Mesenchymal stem cell (in vitro differentiated cells and primary cell): ENCODE measurements at regions not wholly inside any gene's neighbourhood (a gene's known extent, or its start where the extent isn't known, plus 50 kb on each side); places are given as distances from the start of the nearest gene placed in this dataset.

Experiments used
- DNase-seq: peaks from one replicate; pipeline ENCODE4 v3.0.0-alpha.2; 2013
- H2AFZ ChIP-seq: one replicate; pipeline ENCODE4 v1.6.1; 2013; ENCODE audit warnings: low read depth, mild to moderate bottlenecking, control low read depth, inconsistent platforms, low read length, moderate library complexity
- H2AK5ac ChIP-seq: 2 replicates; pipeline ENCODE4 v1.6.1; 2013; ENCODE audit warnings: low read length, moderate library complexity, mild to moderate bottlenecking, inconsistent platforms; ENCODE audit not compliant: severe bottlenecking
- H2BK120ac ChIP-seq: one replicate; pipeline ENCODE4 v1.6.1; 2013; ENCODE audit warnings: low read depth, mild to moderate bottlenecking, inconsistent platforms, low read length, moderate library complexity
- H2BK12ac ChIP-seq, 2 experiments: one replicate each; pipeline ENCODE4 v1.6.1; 2013; ENCODE audit warnings: inconsistent platforms in 2 of 2, low read length in 2 of 2, mild to moderate bottlenecking in 2 of 2, moderate library complexity in 2 of 2, control low read depth in 1 of 2
- H2BK15ac ChIP-seq: one replicate; pipeline ENCODE4 v1.6.1; 2013; ENCODE audit warnings: mild to moderate bottlenecking, low read depth, inconsistent platforms; ENCODE audit not compliant: poor library complexity, severe bottlenecking
- H2BK5ac ChIP-seq: 2 replicates; pipeline ENCODE4 v1.6.1; 2013; ENCODE audit warnings: low read depth, mild to moderate bottlenecking, low read length, control low read depth, inconsistent platforms; ENCODE audit not compliant: poor library complexity, severe bottlenecking
- H3K14ac ChIP-seq, 2 experiments: one replicate each; pipeline ENCODE4 v1.6.1; 2013; ENCODE audit warnings: inconsistent platforms in 2 of 2, low read length in 2 of 2, control low read depth in 1 of 2, mild to moderate bottlenecking in 1 of 2, moderate library complexity in 1 of 2
- H3K18ac ChIP-seq, 2 experiments: one replicate each; pipeline ENCODE4 v1.6.1; 2013; ENCODE audit warnings: inconsistent platforms in 2 of 2, low read length in 2 of 2, control low read depth in 1 of 2, low read depth in 1 of 2, mild to moderate bottlenecking in 1 of 2
- H3K23ac ChIP-seq, 2 experiments: one replicate each; pipeline ENCODE4 v1.6.1; 2013; ENCODE audit warnings: inconsistent platforms in 2 of 2, low read length in 2 of 2, mild to moderate bottlenecking in 2 of 2, moderate library complexity in 2 of 2, control low read depth in 1 of 2
- H3K27ac ChIP-seq: 2 replicates; pipeline ENCODE4 v1.5.1; 2013; ENCODE audit warnings: mild to moderate bottlenecking, moderate library complexity, low read length, control low read depth, inconsistent platforms; ENCODE audit not compliant: poor library complexity, severe bottlenecking
- H3K27me3 ChIP-seq, 2 experiments: 2 replicates each; pipeline versions ENCODE4 v1.6.1 to v1.7.0; 2013; ENCODE audit warnings: low read length in 2 of 2, mild to moderate bottlenecking in 2 of 2, moderate library complexity in 2 of 2, control low read depth in 1 of 2, inconsistent platforms in 1 of 2; ENCODE audit not compliant: control insufficient read depth in 1 of 2, insufficient read depth in 1 of 2
- H3K36me3 ChIP-seq, 2 experiments: 2 replicates each; pipeline versions ENCODE4 v1.6.1 to v1.7.0; 2013; ENCODE audit warnings: low read length in 2 of 2, control low read depth in 1 of 2, inconsistent platforms in 1 of 2, low read depth in 1 of 2, mild to moderate bottlenecking in 1 of 2; ENCODE audit not compliant: insufficient read depth in 2 of 2, control insufficient read depth in 1 of 2
- H3K4ac ChIP-seq, 2 experiments: one replicate each; pipeline ENCODE4 v1.6.1; 2013; ENCODE audit warnings: inconsistent platforms in 2 of 2, low read length in 2 of 2, mild to moderate bottlenecking in 2 of 2, moderate library complexity in 2 of 2, control low read depth in 1 of 2, low read depth in 1 of 2
- H3K4me1 ChIP-seq: 2 replicates; pipeline ENCODE4 v1.6.1; 2013; ENCODE audit warnings: low read depth, low read length, control low read depth; ENCODE audit not compliant: control insufficient read depth, insufficient read depth
- H3K4me2 ChIP-seq: 2 replicates; pipeline ENCODE4 v1.6.1; 2013; ENCODE audit warnings: low read length, mild to moderate bottlenecking, inconsistent platforms; ENCODE audit not compliant: poor library complexity, severe bottlenecking
- H3K4me3 ChIP-seq, 2 experiments: 2 replicates each; pipeline versions ENCODE4 v1.5.1 to v1.7.0; 2013; ENCODE audit warnings: low read length in 2 of 2, mild to moderate bottlenecking in 2 of 2, control low read depth in 1 of 2, low read depth in 1 of 2; ENCODE audit not compliant: insufficient read depth in 1 of 2
- H3K79me1 ChIP-seq: replicated peaks from 2 replicates; pipeline ENCODE4 v1.6.1; 2013; ENCODE audit warnings: mild to moderate bottlenecking, control low read depth, low read length, inconsistent platforms; ENCODE audit not compliant: poor library complexity, severe bottlenecking
- H3K9ac ChIP-seq: 2 replicates; pipeline ENCODE4 v1.7.0; 2013; ENCODE audit warnings: mild to moderate bottlenecking, low read length, moderate library complexity
- H3K9me3 ChIP-seq: 2 replicates; pipeline ENCODE4 v1.7.0; 2013; ENCODE audit warnings: mild to moderate bottlenecking, low read length; ENCODE audit not compliant: control insufficient read depth
- H4K8ac ChIP-seq: one replicate; pipeline ENCODE4 v1.6.1; 2013; ENCODE audit warnings: inconsistent platforms, mild to moderate bottlenecking, low read length, moderate library complexity
- H4K91ac ChIP-seq: one replicate; pipeline ENCODE4 v1.6.1; 2013; ENCODE audit warnings: mild to moderate bottlenecking, low read length, inconsistent platforms
- WGBS: methylation state at CpG from one replicate; pipeline ENCODE4 v1.1.7; 2013; ENCODE audit warnings: mixed read lengths; 5-methylcytosine and 5-hydroxymethylcytosine counted together

- H4K91ac ChIP-seq = no peak overlapping the region
- H3K14ac ChIP-seq = no peak overlapping the region
- no peak overlapping the region for H3K4me3 ChIP-seq
- no peak overlapping the region for H2BK120ac ChIP-seq
- H3K4ac ChIP-seq = no peak overlapping the region
- H3K36me3 ChIP-seq = no peaks in the 10 kb centered on the region
- H2BK5ac ChIP-seq = no peak overlapping the region
- H3K18ac ChIP-seq = no peak overlapping the region
- no peak overlapping the region for H3K27ac ChIP-seq
- H3K9ac ChIP-seq = no peak overlapping the region
- no peak overlapping the region for H3K4me2 ChIP-seq
- 89% methylated on average over 5 of the region's 5 CpGs for WGBS
- no peak overlapping the region for H2AK5ac ChIP-seq
- H2BK15ac ChIP-seq = no peak overlapping the region
- H2BK12ac ChIP-seq = no peak overlapping the region
- no peak overlapping the region for H2AFZ ChIP-seq
- H4K8ac ChIP-seq = no peak overlapping the region
- H3K4me1 ChIP-seq = peaks cover 16% of the 10 kb centered on the region
- peaks cover 29 to 40% of the 10 kb centered on the region in 2 experiments for H3K27me3 ChIP-seq
- no peak for DNase-seq
- no peaks in the 10 kb centered on the region for H3K79me1 ChIP-seq
- H3K23ac ChIP-seq = no peak overlapping the region
- H3K9me3 ChIP-seq = no peaks in the 10 kb centered on the region
These were observed 219.2 kb upstream of the GMDS start for GRCh38 chr6:2464641-2465040.

DNA sequence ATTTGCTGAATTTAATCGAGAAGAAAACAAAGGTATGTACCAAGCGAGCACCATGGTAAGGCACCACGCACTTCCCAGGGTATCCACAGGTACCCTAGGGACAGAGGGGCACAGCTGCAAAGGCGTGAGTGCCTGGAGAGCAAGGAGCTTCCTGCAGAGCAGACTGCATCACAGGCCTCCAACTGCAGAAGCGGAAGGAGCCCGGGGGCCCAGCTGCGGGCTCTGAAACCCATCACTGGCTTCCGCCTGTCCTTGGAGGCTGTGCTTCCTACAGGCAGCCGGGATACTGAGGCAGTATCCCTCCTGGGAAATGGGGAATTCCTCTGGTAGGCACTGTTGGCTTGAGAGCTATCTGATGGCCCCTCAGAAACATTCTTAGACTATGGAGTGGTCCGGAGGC, 217.4 kb upstream of the GMDS start:
- Histone ChIP-seq H4K91ac (no peak overlapping the region), H3K27ac (no peak overlapping the region), H2BK120ac (no peak overlapping the region), H2AK5ac (no peak overlapping the region), H3K36me3 (no peaks in the 10 kb centered on the region), H3K23ac (no peak overlapping the region), H2BK5ac (no peak overlapping the region), H3K4ac (no peak overlapping the region), H3K4me2 (no peak overlapping the region), H3K9ac (no peak overlapping the region), H3K9me3 (no peaks in the 10 kb centered on the region), H3K18ac (no peak overlapping the region), H3K79me1 (no peaks in the 10 kb centered on the region), H2BK15ac (no peak overlapping the region), H4K8ac (no peak overlapping the region), H2AFZ (no peak overlapping the region), H3K27me3 (peaks cover 16 to 22% of the 10 kb centered on the region in 2 experiments), H2BK12ac (no peak overlapping the region), H3K14ac (no peak overlapping the region), H3K4me1 (peaks cover 10% of the 10 kb centered on the region), H3K4me3 (no peak overlapping the region)
- WGBS = 81% methylated on average over 10 of the region's 10 CpGs
- DNase-seq = no peak

- H3K23ac ChIP-seq = no peak overlapping the region
- no peak overlapping the region for H2BK12ac ChIP-seq
- H2BK15ac ChIP-seq = no peak overlapping the region
- peaks cover 0 to 10% of the 10 kb centered on the region in 2 experiments for H3K27me3 ChIP-seq
- no peak overlapping the region for H4K91ac ChIP-seq
- H3K9ac ChIP-seq = no peak overlapping the region
- no peak overlapping the region for H2BK5ac ChIP-seq
- no peaks in the 10 kb centered on the region for H3K9me3 ChIP-seq
- H3K14ac ChIP-seq = no peak overlapping the region
- H2BK120ac ChIP-seq = no peak overlapping the region
- no peak overlapping the region for H4K8ac ChIP-seq
- 84% methylated on average over 8 of the region's 9 CpGs for WGBS
- H3K4me3 ChIP-seq = no peak overlapping the region
- no peak overlapping the region for H2AK5ac ChIP-seq
- no peaks in the 10 kb centered on the region for H3K36me3 ChIP-seq
- H3K4me1 ChIP-seq = peaks cover 6% of the 10 kb centered on the region
- no peak overlapping the region for H3K4me2 ChIP-seq
- H3K79me1 ChIP-seq = no peaks in the 10 kb centered on the region
- H3K18ac ChIP-seq = no peak overlapping the region
- no peak overlapping the region for H3K4ac ChIP-seq
- DNase-seq = no peak
- no peak overlapping the region for H2AFZ ChIP-seq
- H3K27ac ChIP-seq = no peak overlapping the region
These were observed 214.9 kb upstream of the GMDS start for GRCh38 chr6:2460216-2460745.

- H3K27ac ChIP-seq = no peak overlapping the region
- DNase-seq = no peak
- H2BK120ac ChIP-seq = no peak overlapping the region
- H3K4me3 ChIP-seq = no peak overlapping the region
- H3K18ac ChIP-seq = no peak overlapping the region
- no peak overlapping the region for H3K23ac ChIP-seq
- no peak overlapping the region for H4K91ac ChIP-seq
- no peak overlapping the region for H2BK12ac ChIP-seq
- H3K4me2 ChIP-seq = no peak overlapping the region
- WGBS = 89% methylated on average over 7 of the region's 7 CpGs
- no peak overlapping the region for H4K8ac ChIP-seq
- H3K4ac ChIP-seq = no peak overlapping the region
- no peak overlapping the region for H3K14ac ChIP-seq
- peaks cover 0 to 7% of the 10 kb centered on the region in 2 experiments for H3K27me3 ChIP-seq
- H2BK15ac ChIP-seq = no peak overlapping the region
- H3K36me3 ChIP-seq = no peaks in the 10 kb centered on the region
- H3K79me1 ChIP-seq = no peaks in the 10 kb centered on the region
- H2BK5ac ChIP-seq = no peak overlapping the region
- peaks cover 2% of the 10 kb centered on the region for H3K4me1 ChIP-seq
- H2AK5ac ChIP-seq = no peak overlapping the region
- H3K9me3 ChIP-seq = no peaks in the 10 kb centered on the region
- H2AFZ ChIP-seq = no peak overlapping the region
- H3K9ac ChIP-seq = no peak overlapping the region
These were observed 208.8 kb upstream of the GMDS start for GRCh38 chr6:2454180-2454579.
